ENCODE measurements at regions not wholly inside any gene's neighbourhood (a gene's known extent, or its start where the extent isn't known, plus 50 kb on each side); places are given as distances from the start of the nearest gene placed in this dataset.

DNA sequence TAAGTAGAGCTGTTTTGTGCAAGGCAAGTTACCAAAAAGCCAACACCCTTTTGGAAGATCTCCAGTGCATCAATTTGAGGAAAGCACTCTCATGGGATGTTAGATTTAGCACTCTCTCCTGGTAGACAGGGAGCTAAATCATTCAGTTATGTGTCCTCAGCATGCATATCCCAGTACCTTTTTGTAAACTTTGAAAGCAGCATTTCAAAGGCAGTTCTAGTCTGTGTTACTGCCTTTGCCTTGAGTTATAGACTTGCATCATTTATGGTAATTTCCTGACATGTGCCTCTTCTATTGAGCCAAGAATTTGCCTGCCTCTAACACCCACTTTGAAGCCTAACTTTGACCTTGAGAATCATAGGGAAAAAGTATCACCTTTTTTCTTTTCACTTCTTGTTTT, 120.6 kb downstream of the KIF4B start:
- Histone ChIP-seq H3K9me1 (ENCODE audit: insufficient read depth, low read length) (no peaks in the 10 kb centered on the region), H2BK15ac (ENCODE audit: low read depth, low read length) (no peak overlapping the region), H4K5ac (ENCODE audit: low read depth, low read length) (no peak overlapping the region), H2BK20ac (ENCODE audit: low read depth, low read length) (no peak overlapping the region), H3K9me3 (ENCODE audit: control insufficient read depth, insufficient read depth, low read length) (no peaks in the 10 kb centered on the region), H3K9ac (ENCODE audit: low read depth, low read length) (no peak overlapping the region), H3K4me3 (ENCODE audit: insufficient read depth, low read depth, low read length) (no peak overlapping the region), H2BK120ac (ENCODE audit: low read depth, low read length) (no peak overlapping the region), H3K14ac (replicated peaks; ENCODE audit: low read depth, low read length) (no peak overlapping the region), H3K4me1 (ENCODE audit: control insufficient read depth, insufficient read depth, low read length) (no peaks in the 10 kb centered on the region), H3K36me3 (ENCODE audit: control insufficient read depth, insufficient read depth, low read length) (no peaks in the 10 kb centered on the region), H3K23ac (ENCODE audit: low read depth, low read length) (no peak overlapping the region), H2AFZ (replicated peaks; ENCODE audit: low read length, poor library complexity) (no peak overlapping the region), H3K79me1 (ENCODE audit: low read depth in 1 of 2, low read length in 2 of 2) (no peaks in the 10 kb centered on the region), H4K20me1 (ENCODE audit: insufficient read depth, low read length) (no peaks in the 10 kb centered on the region), H2AK5ac (ENCODE audit: low read depth, low read length) (no peak overlapping the region), H4K8ac (ENCODE audit: low read depth in 2 of 2, low read length in 2 of 2) (no peak overlapping the region), H2AK9ac (replicated peaks; ENCODE audit: low read depth, low read length, poor library complexity) (no peak overlapping the region), H3K27me3 (ENCODE audit: control insufficient read depth, insufficient read depth, low read length) (no peaks in the 10 kb centered on the region), H3K4ac (ENCODE audit: low read depth, low read length) (no peak overlapping the region), H3K56ac (ENCODE audit: extremely low read depth, insufficient read depth, low read length) (no peak overlapping the region), H3K4me2 (ENCODE audit: low read depth, low read length) (no peak overlapping the region), H4K91ac (ENCODE audit: insufficient read depth, low read depth, low read length) (no peak overlapping the region), H2BK5ac (ENCODE audit: low read depth, low read length, poor library complexity, severe bottlenecking) (no peak overlapping the region), H3K18ac (ENCODE audit: low read depth, low read length) (no peak overlapping the region), H3K27ac (ENCODE audit: insufficient read depth, low read length) (no peak overlapping the region)
- intact Hi-C loops (cut with micrococcal nuclease) = loop anchor here (10.0 kb wide), 1 partner anchor 791 kb away; no protein-coding TSS in a partner anchor
- in situ Hi-C loops (cut with MboI; ENCODE audit: low sequenced_read_pairs) = loop anchor here (10.0 kb wide), 1 partner anchor 1991 kb away; no protein-coding TSS in a partner anchor
- BruUV-seq (replicated peaks) = no TSS peak
- dilution Hi-C loops (cut with HindIII; ENCODE audit: low sequenced_read_pairs, unreplicated experiment) = no loop called here
- no peak for DNase-seq
- no peak for ATAC-seq (ENCODE audit: low read depth)
- ChIA-PET POLR2A (ENCODE audit: unreplicated experiment) (no interaction called here), CTCF (no interaction called here)
- no peak for TF ChIP-seq BHLHE40 (IDR thresholded peaks at IDR 0.05; ENCODE audit: low read depth, low read length)
- no peak for TF ChIP-seq SMC3 (IDR thresholded peaks at IDR 0.05; ENCODE audit: low read depth, low read length)
- TF ChIP-seq CEBPB (IDR thresholded peaks at IDR 0.05; ENCODE audit: low read depth, low read length) = no peak
- no peak for TF ChIP-seq RCOR1 (IDR thresholded peaks at IDR 0.05; ENCODE audit: insufficient replicate concordance, low read length)
- TF ChIP-seq CHD1 (IDR thresholded peaks at IDR 0.05; ENCODE audit: low read depth, low read length) = no peak
- TF ChIP-seq, protein P1, sequence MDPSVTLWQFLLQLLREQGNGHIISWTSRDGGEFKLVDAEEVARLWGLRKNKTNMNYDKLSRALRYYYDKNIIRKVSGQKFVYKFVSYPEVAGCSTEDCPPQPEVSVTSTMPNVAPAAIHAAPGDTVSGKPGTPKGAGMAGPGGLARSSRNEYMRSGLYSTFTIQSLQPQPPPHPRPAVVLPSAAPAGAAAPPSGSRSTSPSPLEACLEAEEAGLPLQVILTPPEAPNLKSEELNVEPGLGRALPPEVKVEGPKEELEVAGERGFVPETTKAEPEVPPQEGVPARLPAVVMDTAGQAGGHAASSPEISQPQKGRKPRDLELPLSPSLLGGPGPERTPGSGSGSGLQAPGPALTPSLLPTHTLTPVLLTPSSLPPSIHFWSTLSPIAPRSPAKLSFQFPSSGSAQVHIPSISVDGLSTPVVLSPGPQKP (IDR thresholded peaks at IDR 0.05; ENCODE audit: borderline replicate concordance, low read depth, low read length) = no peak
- TF ChIP-seq RAD21 (IDR thresholded peaks at IDR 0.05; ENCODE audit: low read length) = no peak
- no peak for TF ChIP-seq MAFK (IDR thresholded peaks at IDR 0.05; ENCODE audit: low read depth, low read length)
